ENCODE measurements at regions not wholly inside any gene's neighbourhood (a gene's known extent, or its start where the extent isn't known, plus 50 kb on each side); places are given as distances from the start of the nearest gene placed in this dataset.
"Not testable (repeated sequence)": the region's sequence is repeated elsewhere in the genome, so short reads cannot be mapped to it uniquely, and the experiment has no call there.

GRCh38 chr5:130580264-130580663 is 584.8 kb downstream of the HINT1 start:
- DNase-seq (ENCODE audit: low read depth in 2 of 2): no peak

- no peak for DNase-seq (ENCODE audit: low read depth in 2 of 2)
Measured at GRCh38 chr5:130578354-130578753, 586.7 kb downstream of the HINT1 start.

GRCh38 chr5:130571076-130571475 is 594.0 kb downstream of the HINT1 start:
- no peak for DNase-seq (ENCODE audit: low read depth in 2 of 2)

- DNase-seq (ENCODE audit: low read depth in 2 of 2): no peak
Measured at GRCh38 chr5:130568791-130569190, 596.3 kb downstream of the HINT1 start.

- DNase-seq (ENCODE audit: low read depth in 2 of 2): no peak
Measured at GRCh38 chr5:130555429-130555828, 609.6 kb downstream of the HINT1 start.

- no peak for DNase-seq (ENCODE audit: low read depth in 2 of 2)
Measured at GRCh38 chr5:130550562-130550928, 614.5 kb downstream of the HINT1 start.

GRCh38 chr5:130549884-130550561 is 615.0 kb downstream of the HINT1 start:
- no peak for DNase-seq (ENCODE audit: low read depth in 2 of 2)

GRCh38 chr5:130546211-130546610 is 618.8 kb downstream of the HINT1 start:
- DNase-seq (ENCODE audit: low read depth in 2 of 2): no peak

- DNase-seq (ENCODE audit: low read depth in 2 of 2): no peak
Measured at GRCh38 chr5:130545291-130545690, 619.8 kb downstream of the HINT1 start.

GRCh38 chr5:130541617-130542221 is 623.3 kb downstream of the HINT1 start:
- no peak for DNase-seq (ENCODE audit: low read depth in 2 of 2)

- DNase-seq (ENCODE audit: low read depth in 2 of 2): no peak
Measured at GRCh38 chr5:130536691-130537090, 628.4 kb downstream of the HINT1 start.

- no peak for DNase-seq (ENCODE audit: low read depth in 2 of 2)
Measured at GRCh38 chr5:130532786-130533185, 628.5 kb downstream of the CHSY3 start.

GRCh38 chr5:130529511-130530485 is 625.5 kb downstream of the CHSY3 start:
- no peak for DNase-seq (ENCODE audit: low read depth in 2 of 2)

- DNase-seq (ENCODE audit: low read depth in 2 of 2): no peak
Measured at GRCh38 chr5:130529111-130529510, 624.8 kb downstream of the CHSY3 start.

GRCh38 chr5:130528474-130528873 is 624.2 kb downstream of the CHSY3 start:
- DNase-seq (ENCODE audit: low read depth in 2 of 2): no peak

GRCh38 chr5:130526708-130527107 is 622.4 kb downstream of the CHSY3 start:
- no peak for DNase-seq (ENCODE audit: low read depth in 2 of 2)

- DNase-seq (ENCODE audit: low read depth in 2 of 2): no peak
Measured at GRCh38 chr5:130520211-130520610, 615.9 kb downstream of the CHSY3 start.

- no peak for DNase-seq (ENCODE audit: low read depth in 2 of 2)
Measured at GRCh38 chr5:130514984-130515690, 610.9 kb downstream of the CHSY3 start.

- DNase-seq (ENCODE audit: low read depth in 2 of 2): no peak
Measured at GRCh38 chr5:130502702-130503101, 598.4 kb downstream of the CHSY3 start.

GRCh38 chr5:130501151-130501865 is 597.0 kb downstream of the CHSY3 start:
- no peak for DNase-seq (ENCODE audit: low read depth in 2 of 2)

- DNase-seq (ENCODE audit: low read depth in 2 of 2): not testable (repeated sequence)
Measured at GRCh38 chr5:130500495-130500894, 596.2 kb downstream of the CHSY3 start.
